ENCODE measurements at regions not wholly inside any gene's neighbourhood (a gene's known extent, or its start where the extent isn't known, plus 50 kb on each side); places are given as distances from the start of the nearest gene placed in this dataset.

DNA sequence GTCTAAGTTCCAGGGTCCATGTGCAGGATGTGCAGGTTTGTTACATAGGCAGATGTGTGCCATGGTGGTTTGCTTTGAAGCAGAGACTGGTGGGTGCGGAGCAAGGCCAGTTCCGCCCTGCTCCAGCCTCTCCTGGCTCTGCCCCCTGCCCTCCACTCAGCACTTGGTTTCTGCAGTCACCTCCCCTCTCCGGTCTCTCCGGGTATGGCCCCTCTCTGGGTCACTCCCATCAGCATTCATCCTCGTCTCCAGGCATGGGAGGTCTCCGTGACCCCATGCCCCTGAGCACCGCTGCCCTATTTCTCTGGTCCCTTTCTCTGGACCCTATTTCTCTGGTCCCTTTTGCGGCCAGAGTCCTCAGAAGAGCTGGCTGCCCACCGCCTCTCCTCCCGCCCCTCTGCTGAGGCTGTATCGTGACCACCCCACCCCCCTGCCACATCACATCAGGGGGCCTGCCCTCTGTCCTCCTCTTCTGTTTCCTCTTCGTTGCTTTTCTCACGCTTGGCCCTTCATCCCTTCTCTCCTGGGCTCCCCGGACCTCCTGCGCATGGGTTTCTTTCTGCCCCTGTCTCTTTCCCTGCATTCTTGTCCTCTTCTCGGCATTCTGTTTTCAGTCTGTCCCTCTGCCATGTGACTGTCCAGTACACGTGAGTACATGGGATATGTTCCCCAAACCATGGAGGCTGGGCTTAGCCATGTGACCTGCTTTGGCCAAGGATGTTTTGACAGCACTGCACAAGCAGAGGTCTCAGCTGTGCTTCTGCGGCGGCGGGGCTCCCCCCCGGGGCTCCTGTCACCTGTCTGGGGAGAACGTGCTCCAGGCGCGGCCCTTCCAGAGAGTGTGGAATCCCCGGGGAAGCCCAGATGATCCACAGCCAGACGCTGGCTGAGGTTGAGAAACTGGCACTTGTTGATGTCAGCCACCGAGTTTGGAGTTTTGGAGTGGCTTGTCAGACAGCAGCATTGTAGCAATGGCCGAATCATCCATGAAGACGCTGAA lies 54.4 kb upstream of the C1orf174 start:
- Histone ChIP-seq H3K4me3 (ENCODE audit: low read length) (no peak overlapping the region), H3K27ac (ENCODE audit: low read length) (no peak overlapping the region), H3K9me3 (ENCODE audit: control insufficient read depth, low read length) (no peaks in the 10 kb centered on the region), H3K4me1 (ENCODE audit: control insufficient read depth, insufficient read depth, low read length) (no peaks in the 10 kb centered on the region), H3K27me3 (ENCODE audit: control insufficient read depth, insufficient read depth) (no peaks in the 10 kb centered on the region)
- 32% methylated on average over 29 of the region's 29 CpGs for WGBS
- DNase-seq (no peak), ATAC-seq (no peak)
- intact Hi-C loops (cut with DNase I): no loop called here

DNA sequence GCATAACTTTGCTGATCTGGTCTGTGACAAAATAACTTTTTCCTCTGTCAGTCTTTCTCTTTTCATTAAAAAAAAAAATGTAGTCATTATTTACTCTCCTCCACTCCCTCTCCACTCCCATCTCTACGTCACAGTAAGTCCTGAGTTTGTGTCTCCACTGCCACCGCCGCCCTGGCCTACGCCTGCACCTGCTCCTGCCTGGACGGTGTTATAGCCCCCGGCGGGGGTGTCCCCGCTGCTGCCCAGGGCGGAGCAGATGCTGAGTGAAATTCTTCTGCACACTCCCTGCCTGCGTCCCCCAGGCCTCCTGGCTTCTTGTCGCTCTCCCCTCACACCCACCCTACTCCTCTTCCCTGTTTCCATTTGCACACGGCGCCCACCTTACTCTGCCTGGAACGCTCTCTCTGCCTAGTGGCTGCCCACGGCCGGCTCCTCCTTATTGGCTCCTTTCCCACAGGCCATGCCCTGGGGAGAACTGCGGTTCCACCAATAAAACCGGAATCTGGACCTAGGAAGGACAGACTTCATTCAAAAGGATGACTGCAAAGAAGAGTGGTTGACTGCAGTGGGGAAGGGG lies 55.2 kb upstream of the C1orf174 start:
- H3K27me3 ChIP-seq (ENCODE audit: control insufficient read depth, insufficient read depth): no peaks in the 10 kb centered on the region
- 68% methylated on average over 18 of the region's 18 CpGs for WGBS
- no peak overlapping the region for H3K27ac ChIP-seq (ENCODE audit: low read length)
- ATAC-seq (no peak), DNase-seq (no peak)
- no peaks in the 10 kb centered on the region for H3K9me3 ChIP-seq (ENCODE audit: control insufficient read depth, low read length)
- intact Hi-C loops (cut with DNase I): no loop called here
- H3K4me3 ChIP-seq (ENCODE audit: low read length): no peak overlapping the region
- no peaks in the 10 kb centered on the region for H3K4me1 ChIP-seq (ENCODE audit: control insufficient read depth, insufficient read depth, low read length)

DNA sequence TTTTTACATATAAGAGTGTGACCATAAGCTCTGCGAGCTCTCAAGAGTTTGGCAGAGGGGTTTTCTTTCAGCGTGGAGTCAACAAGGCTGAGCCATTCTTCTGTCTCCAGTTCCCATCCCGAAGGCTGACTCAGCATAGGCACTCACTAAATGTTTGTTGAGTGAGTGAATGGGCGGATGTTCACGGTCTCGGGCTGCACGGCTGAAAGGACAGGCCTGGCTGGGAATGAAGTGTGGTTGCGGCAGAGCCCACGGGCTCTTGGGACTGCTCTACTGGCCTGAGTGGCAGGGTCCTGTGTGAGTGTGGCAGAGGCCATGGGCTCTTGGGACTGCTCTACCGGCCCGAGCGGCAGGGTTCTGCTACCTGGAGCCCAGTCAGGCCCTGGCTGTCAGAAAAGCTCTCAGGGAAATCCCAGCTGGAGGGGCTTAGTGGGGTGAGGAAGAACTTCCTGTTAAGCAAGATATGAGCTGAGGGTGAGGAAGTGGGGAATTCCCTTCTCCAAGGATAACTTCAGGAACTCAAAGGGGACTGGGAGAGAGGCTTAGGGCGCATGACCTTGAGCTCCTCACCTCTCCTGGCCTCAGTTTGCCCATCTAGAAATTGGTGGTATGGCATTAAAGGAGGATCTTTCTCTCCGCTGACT lies 56.6 kb upstream of the C1orf174 start:
- Histone ChIP-seq H3K27me3 (ENCODE audit: control insufficient read depth, insufficient read depth) (no peaks in the 10 kb centered on the region), H3K9me3 (ENCODE audit: control insufficient read depth, low read length) (no peaks in the 10 kb centered on the region), H3K4me3 (ENCODE audit: low read length) (no peak overlapping the region), H3K4me1 (ENCODE audit: control insufficient read depth, insufficient read depth, low read length) (no peaks in the 10 kb centered on the region), H3K27ac (ENCODE audit: low read length) (no peak overlapping the region)
- 57% methylated on average over 14 of the region's 14 CpGs for WGBS
- intact Hi-C loops (cut with DNase I): no loop called here
- ATAC-seq (no peak), DNase-seq (no peak)

DNA sequence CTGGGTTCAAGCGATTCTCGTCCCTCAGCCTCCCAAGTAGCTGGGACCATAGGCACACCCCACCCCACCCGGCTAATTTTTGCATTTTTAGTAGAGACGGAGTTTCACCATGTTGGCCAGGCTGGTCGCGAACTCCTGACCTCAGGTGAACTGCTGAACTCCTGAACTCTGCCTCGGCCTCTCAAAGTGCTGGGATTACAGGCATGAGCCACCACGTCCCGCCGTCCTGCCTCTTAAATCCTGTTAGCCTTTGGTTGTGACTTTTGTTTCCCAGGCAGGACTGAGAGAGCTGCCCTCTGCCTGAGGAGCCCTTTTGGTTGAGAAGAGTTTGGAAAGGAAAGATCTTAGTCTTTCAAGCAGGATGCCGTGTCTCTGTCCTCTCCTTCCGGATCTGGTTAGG lies 59.3 kb upstream of the C1orf174 start:
- Histone ChIP-seq H3K27me3 (ENCODE audit: control insufficient read depth, insufficient read depth) (no peaks in the 10 kb centered on the region), H3K9me3 (ENCODE audit: control insufficient read depth, low read length) (no peaks in the 10 kb centered on the region), H3K4me1 (ENCODE audit: control insufficient read depth, insufficient read depth, low read length) (no peaks in the 10 kb centered on the region), H3K27ac (ENCODE audit: low read length) (no peak overlapping the region), H3K4me3 (ENCODE audit: low read length) (no peak overlapping the region)
- intact Hi-C loops (cut with DNase I): no loop called here
- no peak for DNase-seq
- WGBS: 77% methylated on average over 12 of the region's 12 CpGs
- no peak for ATAC-seq

DNA sequence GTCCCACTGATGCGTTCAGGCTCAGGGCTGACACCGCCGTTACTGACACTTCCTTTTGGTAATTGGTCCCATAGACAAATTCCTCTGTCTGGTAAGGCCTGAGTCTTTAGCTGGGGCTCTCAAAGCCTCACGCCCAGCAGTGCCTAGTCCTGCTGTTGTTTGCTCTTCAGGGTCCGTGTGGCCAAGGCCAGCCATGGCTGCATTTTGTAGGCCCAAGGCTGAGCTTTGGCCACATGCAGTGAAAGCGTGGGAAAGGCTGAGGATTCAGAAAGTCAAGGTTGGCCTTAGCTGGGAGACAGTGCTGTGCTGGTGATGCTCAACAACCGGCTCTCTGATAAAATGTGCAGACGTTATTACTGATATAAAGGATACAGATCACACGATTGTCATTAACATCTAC lies 63.5 kb upstream of the C1orf174 start:
- Histone ChIP-seq H3K27me3 (ENCODE audit: control insufficient read depth, insufficient read depth) (no peaks in the 10 kb centered on the region), H3K4me3 (ENCODE audit: low read length) (no peak overlapping the region), H3K9me3 (ENCODE audit: control insufficient read depth, low read length) (no peaks in the 10 kb centered on the region), H3K27ac (ENCODE audit: low read length) (no peak overlapping the region), H3K4me1 (ENCODE audit: control insufficient read depth, insufficient read depth, low read length) (no peaks in the 10 kb centered on the region)
- intact Hi-C loops (cut with DNase I): no loop called here
- ATAC-seq (no peak), DNase-seq (no peak)
- 78% methylated on average over 9 of the region's 9 CpGs for WGBS

DNA sequence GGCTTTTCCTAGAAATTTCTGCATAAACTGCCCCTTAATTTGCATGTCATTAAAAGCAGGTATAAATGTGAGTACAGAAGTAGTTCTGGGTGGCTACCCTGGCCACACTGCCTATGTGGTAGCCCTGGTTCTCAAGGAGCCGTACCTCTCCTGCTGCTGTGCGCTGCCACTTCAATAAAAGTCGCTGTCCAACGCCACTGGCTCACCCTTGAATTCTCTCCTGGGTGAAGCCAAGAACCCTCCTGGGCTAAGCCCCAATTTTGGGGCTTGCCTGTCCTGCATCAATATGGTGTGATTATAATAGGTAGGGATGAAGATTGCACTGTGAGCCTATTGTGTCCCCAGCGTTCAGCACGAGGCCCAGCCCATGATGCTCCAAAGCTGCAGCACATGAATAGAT lies 65.6 kb upstream of the C1orf174 start:
- Histone ChIP-seq H3K27me3 (ENCODE audit: control insufficient read depth, insufficient read depth) (no peaks in the 10 kb centered on the region), H3K4me3 (ENCODE audit: low read length) (no peak overlapping the region), H3K27ac (ENCODE audit: low read length) (no peak overlapping the region), H3K9me3 (ENCODE audit: control insufficient read depth, low read length) (no peaks in the 10 kb centered on the region), H3K4me1 (ENCODE audit: control insufficient read depth, insufficient read depth, low read length) (no peaks in the 10 kb centered on the region)
- DNase-seq (no peak), ATAC-seq (no peak)
- WGBS: 88% methylated on average over 6 of the region's 6 CpGs
- intact Hi-C loops (cut with DNase I): no loop called here

DNA sequence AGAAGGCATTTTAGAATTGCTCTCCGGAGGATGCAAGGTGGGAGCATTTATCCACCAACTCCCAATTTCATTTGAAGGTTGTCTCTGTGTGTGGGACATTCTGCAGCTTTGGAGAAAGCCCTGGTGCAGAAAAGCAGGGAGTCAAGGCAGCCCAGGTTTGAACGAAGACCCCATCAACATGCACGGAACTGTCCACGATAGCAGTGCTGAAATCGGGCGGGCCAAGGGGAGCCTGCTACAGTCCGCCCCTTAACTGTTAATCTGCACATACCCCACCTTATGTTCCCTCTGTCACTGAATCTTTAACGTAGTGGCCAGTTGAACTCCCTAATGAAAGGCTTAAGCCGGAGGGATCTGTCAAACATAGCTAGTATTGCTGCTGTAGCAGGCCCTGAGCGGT lies 68.8 kb upstream of the C1orf174 start:
- intact Hi-C loops (cut with DNase I): no loop called here
- Histone ChIP-seq H3K4me1 (ENCODE audit: control insufficient read depth, insufficient read depth, low read length) (no peaks in the 10 kb centered on the region), H3K27me3 (ENCODE audit: control insufficient read depth, insufficient read depth) (no peaks in the 10 kb centered on the region), H3K27ac (ENCODE audit: low read length) (no peak overlapping the region), H3K4me3 (ENCODE audit: low read length) (no peak overlapping the region), H3K9me3 (ENCODE audit: control insufficient read depth, low read length) (no peaks in the 10 kb centered on the region)
- ATAC-seq (no peak), DNase-seq (no peak)
- 55% methylated on average over 10 of the region's 10 CpGs for WGBS

DNA sequence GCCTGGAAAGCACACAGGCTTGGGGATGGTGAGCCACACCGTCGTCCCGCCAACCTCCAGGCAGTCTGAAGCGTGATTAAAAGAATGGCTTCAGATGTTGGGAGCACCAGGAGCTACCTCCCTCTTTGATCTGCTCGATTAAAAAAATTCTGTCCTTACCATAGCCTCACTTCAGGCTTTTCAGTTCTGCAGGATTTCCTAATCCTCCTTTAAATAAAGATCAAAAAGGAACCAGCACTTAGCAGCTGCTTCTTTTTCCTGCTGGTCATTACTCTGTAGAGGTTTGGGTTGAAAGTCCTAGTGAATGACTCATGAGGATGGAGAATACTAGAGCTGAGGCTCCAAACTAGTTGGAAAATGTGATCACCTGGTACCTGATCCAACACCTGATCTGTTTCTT lies 71.9 kb upstream of the C1orf174 start:
- no peak for DNase-seq
- H3K9me3 ChIP-seq (ENCODE audit: control insufficient read depth, low read length): no peaks in the 10 kb centered on the region
- H3K4me1 ChIP-seq (ENCODE audit: control insufficient read depth, insufficient read depth, low read length): no peaks in the 10 kb centered on the region
- H3K27ac ChIP-seq (ENCODE audit: low read length): no peak overlapping the region
- H3K27me3 ChIP-seq (ENCODE audit: control insufficient read depth, insufficient read depth): no peaks in the 10 kb centered on the region
- ATAC-seq: no peak
- intact Hi-C loops (cut with DNase I): no loop called here
- no peak overlapping the region for H3K4me3 ChIP-seq (ENCODE audit: low read length)
- whole genome bisulfite sequencing: 84% methylated on average over 5 of the region's 5 CpGs

DNA sequence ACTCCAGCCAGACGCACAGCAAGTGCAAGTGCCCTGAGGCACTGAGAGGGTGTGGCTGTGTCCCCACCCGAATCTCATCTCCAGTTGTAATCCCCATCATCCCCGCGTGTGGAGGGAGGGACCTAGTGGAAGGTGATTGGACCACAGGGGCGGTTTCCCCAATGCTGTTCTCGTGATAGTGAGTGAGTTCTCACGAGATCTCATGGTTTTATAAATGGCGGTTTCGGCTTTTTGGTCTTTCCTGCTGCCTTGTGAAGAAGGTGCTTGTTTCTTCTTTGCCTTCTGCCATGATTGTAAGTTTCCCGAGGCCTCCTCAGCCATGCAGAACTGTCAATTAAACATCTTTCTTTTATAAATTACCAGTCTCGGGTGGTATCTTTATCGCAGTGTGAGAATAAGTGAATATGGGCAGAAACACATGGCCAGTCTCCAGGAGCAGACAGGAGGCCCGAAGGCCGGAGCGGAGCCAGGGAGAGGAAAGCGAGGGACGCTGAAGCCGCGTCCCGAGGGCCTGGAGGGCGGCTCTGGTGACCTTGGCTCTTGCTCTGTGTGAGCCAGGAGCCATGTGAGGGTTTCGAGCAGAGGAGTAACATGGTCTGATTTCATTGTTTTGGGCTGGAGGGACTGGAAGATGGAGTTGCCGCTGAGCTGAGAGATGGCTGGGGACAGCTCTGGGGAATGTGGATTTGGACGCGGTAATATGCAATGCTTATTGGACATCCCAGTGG lies 76.0 kb upstream of the C1orf174 start:
- H3K27me3 ChIP-seq (ENCODE audit: control insufficient read depth, insufficient read depth): no peaks in the 10 kb centered on the region
- H3K9me3 ChIP-seq (ENCODE audit: control insufficient read depth, low read length): no peaks in the 10 kb centered on the region
- DNase-seq (no peak), ATAC-seq (no peak)
- intact Hi-C loops (cut with DNase I): no loop called here
- no peaks in the 10 kb centered on the region for H3K4me1 ChIP-seq (ENCODE audit: control insufficient read depth, insufficient read depth, low read length)
- H3K27ac ChIP-seq (ENCODE audit: low read length): no peak overlapping the region
- H3K4me3 ChIP-seq (ENCODE audit: low read length): no peak overlapping the region
- 81% methylated on average over 25 of the region's 25 CpGs for WGBS

DNA sequence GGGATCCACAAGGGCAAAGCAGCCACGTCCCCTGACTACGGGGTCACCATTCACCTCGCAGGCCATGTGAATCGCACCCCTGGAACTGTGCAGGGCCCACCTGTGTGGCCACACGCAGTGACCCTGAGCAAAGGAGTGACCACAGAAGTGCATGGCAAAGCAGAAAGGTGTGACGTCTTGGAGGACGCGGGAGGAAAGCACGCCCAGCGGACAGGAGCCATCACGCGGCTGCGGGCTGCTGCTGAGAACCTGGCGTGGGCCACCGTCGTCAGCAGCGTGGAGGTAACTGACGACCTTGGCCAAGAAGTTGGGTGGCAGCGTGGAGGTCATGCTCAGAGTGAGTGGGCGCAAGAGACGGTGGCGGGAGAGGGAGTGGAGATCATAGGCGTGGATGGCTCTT lies 76.7 kb upstream of the C1orf174 start:
- DNase-seq (no peak), ATAC-seq (no peak)
- Histone ChIP-seq H3K9me3 (ENCODE audit: control insufficient read depth, low read length) (no peaks in the 10 kb centered on the region), H3K4me3 (ENCODE audit: low read length) (no peak overlapping the region), H3K4me1 (ENCODE audit: control insufficient read depth, insufficient read depth, low read length) (no peaks in the 10 kb centered on the region), H3K27ac (ENCODE audit: low read length) (no peak overlapping the region), H3K27me3 (ENCODE audit: control insufficient read depth, insufficient read depth) (no peaks in the 10 kb centered on the region)
- intact Hi-C loops (cut with DNase I): no loop called here
- WGBS: 89% methylated on average over 23 of the region's 23 CpGs

Measured in right cardiac atrium (tissue), 5 donors.